B cell (primary cell): ENCODE measurements at regions not wholly inside any gene's neighbourhood (a gene's known extent, or its start where the extent isn't known, plus 50 kb on each side); places are given as distances from the start of the nearest gene placed in this dataset.

Experiments used
- CTCF ChIP-seq: fragments of 200-600 bp; IDR thresholded peaks from one replicate; pipeline ENCODE4 v1.8.0; 2022; ENCODE audit warnings: antibody characterized with exemption, mild to moderate bottlenecking
- EZH2 ChIP-seq: IDR thresholded peaks from 2 replicates; pipeline ENCODE4 v1.6.1; 2012; ENCODE audit warnings: borderline replicate concordance, low read depth, mild to moderate bottlenecking, moderate library complexity, low read length; ENCODE audit not compliant: insufficient read depth, poor library complexity, severe bottlenecking

GRCh38 chr16:51801635-51802034, 650.6 kb upstream of the SALL1 start:
- TF ChIP-seq CTCF = no peak
- TF ChIP-seq EZH2 = no peak
